ENCODE measurements at regions not wholly inside any gene's neighbourhood (a gene's known extent, or its start where the extent isn't known, plus 50 kb on each side); places are given as distances from the start of the nearest gene placed in this dataset.

DNA sequence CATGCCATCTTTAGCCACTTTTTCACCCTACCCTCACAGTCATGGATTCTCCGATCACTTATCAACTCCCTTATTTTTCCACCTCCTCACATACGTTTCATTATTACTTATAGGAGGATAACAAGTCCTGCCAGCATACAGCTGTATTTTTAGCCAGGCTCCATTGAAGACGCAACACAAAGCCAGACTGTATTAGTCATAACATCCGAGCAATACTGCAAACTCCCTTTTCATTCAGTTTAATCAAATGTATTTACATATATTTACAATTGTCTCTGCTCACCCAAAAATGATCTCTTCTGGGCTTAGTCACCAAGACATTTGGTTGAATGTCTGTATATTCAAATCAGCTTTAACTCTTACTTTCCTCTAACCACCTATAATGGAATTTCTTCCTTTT lies 126.4 kb upstream of the PRLR start:
- TF ChIP-seq, protein P1, sequence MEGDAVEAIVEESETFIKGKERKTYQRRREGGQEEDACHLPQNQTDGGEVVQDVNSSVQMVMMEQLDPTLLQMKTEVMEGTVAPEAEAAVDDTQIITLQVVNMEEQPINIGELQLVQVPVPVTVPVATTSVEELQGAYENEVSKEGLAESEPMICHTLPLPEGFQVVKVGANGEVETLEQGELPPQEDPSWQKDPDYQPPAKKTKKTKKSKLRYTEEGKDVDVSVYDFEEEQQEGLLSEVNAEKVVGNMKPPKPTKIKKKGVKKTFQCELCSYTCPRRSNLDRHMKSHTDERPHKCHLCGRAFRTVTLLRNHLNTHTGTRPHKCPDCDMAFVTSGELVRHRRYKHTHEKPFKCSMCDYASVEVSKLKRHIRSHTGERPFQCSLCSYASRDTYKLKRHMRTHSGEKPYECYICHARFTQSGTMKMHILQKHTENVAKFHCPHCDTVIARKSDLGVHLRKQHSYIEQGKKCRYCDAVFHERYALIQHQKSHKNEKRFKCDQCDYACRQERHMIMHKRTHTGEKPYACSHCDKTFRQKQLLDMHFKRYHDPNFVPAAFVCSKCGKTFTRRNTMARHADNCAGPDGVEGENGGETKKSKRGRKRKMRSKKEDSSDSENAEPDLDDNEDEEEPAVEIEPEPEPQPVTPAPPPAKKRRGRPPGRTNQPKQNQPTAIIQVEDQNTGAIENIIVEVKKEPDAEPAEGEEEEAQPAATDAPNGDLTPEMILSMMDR (IDR thresholded peaks at IDR 0.05): no peak
- no peak for TF ChIP-seq POLR2A (IDR thresholded peaks at IDR 0.05)
